ENCODE measurements at regions not wholly inside any gene's neighbourhood (a gene's known extent, or its start where the extent isn't known, plus 50 kb on each side); places are given as distances from the start of the nearest gene placed in this dataset.
"Not testable (repeated sequence)": the region's sequence is repeated elsewhere in the genome, so short reads cannot be mapped to it uniquely, and the experiment has no call there.

GRCh38 chr4:97097036-97097435, 1046.2 kb downstream of the STPG2 start:
- not testable (repeated sequence) for TF ChIP-seq CTCF (IDR thresholded peaks at IDR 0.05 in 4 of 5, conservative IDR thresholded peaks at IDR 0.05 in 1 of 5); POLR2A (IDR thresholded peaks at IDR 0.05)
